ENCODE measurements at regions not wholly inside any gene's neighbourhood (a gene's known extent, or its start where the extent isn't known, plus 50 kb on each side); places are given as distances from the start of the nearest gene placed in this dataset.

DNA sequence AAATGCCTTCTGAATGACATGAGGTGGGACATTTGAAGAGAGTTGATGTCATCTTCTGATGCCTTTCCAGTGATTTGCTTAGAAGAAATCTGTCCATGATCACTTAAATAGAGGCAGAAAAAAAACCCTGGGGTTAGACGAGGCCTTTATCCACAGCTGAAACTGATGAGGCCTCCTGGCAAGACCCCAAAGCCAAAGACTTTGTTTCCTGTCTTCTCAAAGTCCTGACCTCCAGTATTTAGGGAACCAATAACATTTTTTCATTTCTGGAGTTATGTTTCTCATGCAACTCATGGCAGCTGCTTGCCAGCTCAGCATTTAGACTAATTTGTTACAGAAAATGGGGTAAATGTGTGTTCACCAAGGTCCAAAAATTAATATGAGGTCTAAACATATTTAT lies 248.0 kb upstream of the PRDM1 start:
- Mint-ChIP-seq H3K27me3 (ENCODE audit: unreplicated experiment) (peaks cover 3% of the 10 kb centered on the region), H3K27ac (ENCODE audit: unreplicated experiment) (no peak overlapping the region), H3K4me1 (ENCODE audit: unreplicated experiment) (no peaks in the 10 kb centered on the region), H3K36me3 (ENCODE audit: low read depth, unreplicated experiment) (no peaks in the 10 kb centered on the region), H3K4me3 (ENCODE audit: unreplicated experiment) (no peak overlapping the region), H3K9me3 (ENCODE audit: unreplicated experiment) (no peaks in the 10 kb centered on the region)
- DNase-seq (ENCODE audit: low spot score) = no peak
- TF ChIP-seq, protein P1, sequence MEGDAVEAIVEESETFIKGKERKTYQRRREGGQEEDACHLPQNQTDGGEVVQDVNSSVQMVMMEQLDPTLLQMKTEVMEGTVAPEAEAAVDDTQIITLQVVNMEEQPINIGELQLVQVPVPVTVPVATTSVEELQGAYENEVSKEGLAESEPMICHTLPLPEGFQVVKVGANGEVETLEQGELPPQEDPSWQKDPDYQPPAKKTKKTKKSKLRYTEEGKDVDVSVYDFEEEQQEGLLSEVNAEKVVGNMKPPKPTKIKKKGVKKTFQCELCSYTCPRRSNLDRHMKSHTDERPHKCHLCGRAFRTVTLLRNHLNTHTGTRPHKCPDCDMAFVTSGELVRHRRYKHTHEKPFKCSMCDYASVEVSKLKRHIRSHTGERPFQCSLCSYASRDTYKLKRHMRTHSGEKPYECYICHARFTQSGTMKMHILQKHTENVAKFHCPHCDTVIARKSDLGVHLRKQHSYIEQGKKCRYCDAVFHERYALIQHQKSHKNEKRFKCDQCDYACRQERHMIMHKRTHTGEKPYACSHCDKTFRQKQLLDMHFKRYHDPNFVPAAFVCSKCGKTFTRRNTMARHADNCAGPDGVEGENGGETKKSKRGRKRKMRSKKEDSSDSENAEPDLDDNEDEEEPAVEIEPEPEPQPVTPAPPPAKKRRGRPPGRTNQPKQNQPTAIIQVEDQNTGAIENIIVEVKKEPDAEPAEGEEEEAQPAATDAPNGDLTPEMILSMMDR (IDR thresholded peaks at IDR 0.05; ENCODE audit: unreplicated experiment) = no peak

DNA sequence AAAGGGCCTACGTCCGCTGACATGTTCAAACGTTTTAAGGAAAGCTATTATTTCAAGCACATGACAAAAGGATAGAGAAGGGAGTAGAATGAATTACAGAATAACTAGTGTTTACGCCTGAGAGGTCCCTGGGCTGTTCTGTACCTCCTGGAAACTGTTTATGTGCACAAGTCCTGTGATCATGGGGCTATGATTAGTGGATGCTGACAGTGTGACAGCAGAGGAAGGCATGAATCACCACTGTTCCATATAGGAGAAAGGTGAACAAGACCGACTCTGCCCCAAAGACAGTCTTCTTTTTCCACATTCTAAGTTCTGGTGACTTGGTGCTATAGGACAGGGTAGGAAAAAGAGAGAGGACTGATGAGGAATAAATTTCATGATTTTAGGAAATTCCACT lies 249.2 kb upstream of the PRDM1 start:
- no peak overlapping the region for H3K4me3 Mint-ChIP-seq (ENCODE audit: unreplicated experiment)
- no peaks in the 10 kb centered on the region for H3K27me3 Mint-ChIP-seq (ENCODE audit: unreplicated experiment)
- no peaks in the 10 kb centered on the region for H3K4me1 Mint-ChIP-seq (ENCODE audit: unreplicated experiment)
- no peaks in the 10 kb centered on the region for H3K9me3 Mint-ChIP-seq (ENCODE audit: unreplicated experiment)
- DNase-seq (ENCODE audit: low spot score) = no peak
- H3K27ac Mint-ChIP-seq (ENCODE audit: unreplicated experiment) = no peak overlapping the region
- TF ChIP-seq, protein P1 (IDR thresholded peaks at IDR 0.05; ENCODE audit: unreplicated experiment) = no peak
- no peaks in the 10 kb centered on the region for H3K36me3 Mint-ChIP-seq (ENCODE audit: low read depth, unreplicated experiment)

DNA sequence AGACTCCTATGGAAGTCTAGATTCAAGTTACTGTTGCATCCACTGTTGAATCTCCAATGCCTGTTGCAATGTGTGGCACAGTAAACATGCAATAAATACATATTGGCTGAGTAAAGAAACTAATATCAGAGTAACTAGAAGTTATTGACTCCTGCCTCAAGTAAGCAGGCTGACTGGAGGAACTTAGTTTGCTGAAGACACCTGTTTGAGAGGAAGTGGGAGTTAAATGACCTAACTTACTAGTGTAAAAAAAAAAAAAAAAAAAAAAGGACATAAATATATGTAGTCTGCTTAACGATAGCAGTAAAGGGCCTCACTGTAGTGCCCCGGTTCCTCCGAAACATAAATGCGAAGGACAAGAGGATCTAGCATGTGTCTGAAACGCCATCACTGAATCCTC lies 249.8 kb upstream of the PRDM1 start:
- Mint-ChIP-seq H3K9me3 (ENCODE audit: unreplicated experiment) (no peaks in the 10 kb centered on the region), H3K27ac (ENCODE audit: unreplicated experiment) (no peak overlapping the region)

DNA sequence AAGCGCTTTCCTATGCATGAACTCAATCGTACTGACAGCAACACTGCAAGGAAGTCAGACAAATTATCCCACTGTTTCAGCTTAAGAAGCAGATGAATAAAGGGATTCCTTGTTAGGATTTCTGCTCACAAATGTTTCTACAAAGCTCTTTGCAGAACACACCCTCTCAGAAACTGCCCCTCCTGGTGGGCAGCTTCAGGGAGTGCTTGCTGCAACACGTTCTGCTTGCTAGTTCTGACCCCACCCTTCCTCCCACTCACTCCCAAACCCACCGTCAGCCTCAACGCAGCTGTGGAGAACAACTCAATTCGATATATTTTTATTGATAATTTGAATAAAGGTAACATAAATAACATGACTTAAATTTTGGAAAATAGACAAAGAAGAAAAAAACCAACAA lies 250.8 kb upstream of the PRDM1 start:
- DNase-seq (ENCODE audit: low spot score) = peak; percentile 56
- Mint-ChIP-seq H3K4me3 (ENCODE audit: unreplicated experiment) (no peak overlapping the region), H3K27ac (ENCODE audit: unreplicated experiment) (no peak overlapping the region), H3K4me1 (ENCODE audit: unreplicated experiment) (no peaks in the 10 kb centered on the region), H3K9me3 (ENCODE audit: unreplicated experiment) (no peaks in the 10 kb centered on the region), H3K27me3 (ENCODE audit: unreplicated experiment) (no peaks in the 10 kb centered on the region), H3K36me3 (ENCODE audit: low read depth, unreplicated experiment) (no peaks in the 10 kb centered on the region)
- TF ChIP-seq, protein P1 (IDR thresholded peaks at IDR 0.05; ENCODE audit: unreplicated experiment) = peak; percentile 43

More for the DNA sequence above, 249.8 kb upstream of the PRDM1 start:
- H3K36me3 Mint-ChIP-seq (ENCODE audit: low read depth, unreplicated experiment) = no peaks in the 10 kb centered on the region
- no peak overlapping the region for H3K4me3 Mint-ChIP-seq (ENCODE audit: unreplicated experiment)
- TF ChIP-seq, protein P1 (IDR thresholded peaks at IDR 0.05; ENCODE audit: unreplicated experiment) = no peak
- no peaks in the 10 kb centered on the region for H3K27me3 Mint-ChIP-seq (ENCODE audit: unreplicated experiment)
- DNase-seq (ENCODE audit: low spot score) = no peak
- no peaks in the 10 kb centered on the region for H3K4me1 Mint-ChIP-seq (ENCODE audit: unreplicated experiment)

DNA sequence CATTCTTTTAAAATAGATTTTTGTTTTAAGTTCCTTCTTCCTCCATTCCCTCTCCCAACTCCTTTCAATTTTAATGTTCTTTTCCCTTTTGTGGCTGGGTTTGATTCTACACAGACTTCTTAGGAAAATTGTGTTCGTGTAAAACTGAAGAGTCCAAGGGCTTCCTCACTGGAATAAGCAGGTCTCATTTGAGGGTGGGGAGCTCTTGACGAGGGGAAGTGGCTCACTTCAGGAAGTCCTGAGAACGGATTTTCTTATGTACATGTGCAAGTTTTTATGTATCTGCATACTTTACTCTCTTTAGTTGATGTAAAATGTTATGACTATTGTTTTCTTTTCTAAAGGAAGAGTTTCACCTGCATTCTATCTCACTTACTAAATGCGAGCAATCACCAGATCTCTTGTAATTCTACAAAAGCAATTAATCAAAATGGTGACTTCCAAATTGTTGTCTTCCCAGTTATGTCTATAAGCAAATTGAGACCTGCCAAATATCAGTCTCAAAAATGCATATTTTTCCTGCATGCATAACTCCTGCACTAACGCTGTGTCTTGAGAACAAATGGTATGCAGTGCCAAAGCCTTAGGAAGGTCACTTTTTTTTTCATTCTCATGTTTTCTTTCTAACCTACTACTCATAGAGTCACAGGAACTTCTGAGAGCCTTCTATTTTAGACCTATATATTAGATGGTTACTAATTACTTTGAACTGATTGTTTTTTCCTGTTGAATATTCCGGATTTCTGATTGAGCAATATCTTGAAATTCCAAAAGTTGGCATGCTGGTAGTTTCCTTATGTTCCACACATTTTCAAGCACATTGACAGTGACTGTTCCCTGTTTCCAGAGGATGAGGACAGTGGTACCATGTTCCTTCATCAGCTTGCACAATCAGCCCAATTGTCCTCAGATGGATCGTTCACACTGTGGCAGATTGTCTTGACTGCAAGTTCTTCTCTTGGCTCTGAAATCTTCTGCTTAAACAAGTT lies 251.9 kb upstream of the PRDM1 start:
- no peak for DNase-seq (ENCODE audit: low spot score)
- no peak overlapping the region for H3K27ac Mint-ChIP-seq (ENCODE audit: unreplicated experiment)
- H3K27me3 Mint-ChIP-seq (ENCODE audit: unreplicated experiment) = no peaks in the 10 kb centered on the region
- TF ChIP-seq, protein P1 (IDR thresholded peaks at IDR 0.05; ENCODE audit: unreplicated experiment) = no peak
- no peaks in the 10 kb centered on the region for H3K9me3 Mint-ChIP-seq (ENCODE audit: unreplicated experiment)
- H3K4me1 Mint-ChIP-seq (ENCODE audit: unreplicated experiment) = no peaks in the 10 kb centered on the region
- no peak overlapping the region for H3K4me3 Mint-ChIP-seq (ENCODE audit: unreplicated experiment)
- H3K36me3 Mint-ChIP-seq (ENCODE audit: low read depth, unreplicated experiment) = no peaks in the 10 kb centered on the region
